GDM1 (cell line): ENCODE measurements at regions not wholly inside any gene's neighbourhood (a gene's known extent, or its start where the extent isn't known, plus 50 kb on each side); places are given as distances from the start of the nearest gene placed in this dataset.
"Not testable (repeated sequence)": the region's sequence is repeated elsewhere in the genome, so short reads cannot be mapped to it uniquely, and the experiment has no call there.

Experiments used
- DNase-seq: peaks from one replicate; lab custom pipeline; 2025; lab: John Stamatoyannopoulos, UW

DNA sequence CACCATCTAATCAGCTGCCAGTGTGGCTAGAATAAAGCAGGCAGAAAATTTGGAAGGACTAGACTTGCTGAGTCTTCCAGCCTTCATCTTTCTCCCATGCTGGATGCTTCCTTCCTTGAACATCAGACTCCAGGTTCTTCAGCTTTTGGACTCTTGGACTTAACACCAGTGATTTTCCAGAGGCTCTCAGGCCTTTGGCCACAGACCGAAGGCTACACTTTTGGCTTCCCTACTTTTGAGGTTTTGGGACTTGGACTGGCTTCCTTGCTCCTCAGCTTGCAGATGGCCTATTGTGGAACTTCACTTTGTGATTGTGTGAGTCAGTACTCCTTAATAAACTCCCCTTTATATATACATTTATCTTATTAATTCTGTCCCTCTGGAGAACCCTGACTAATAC lies 129.8 kb upstream of the MB21D2 start:
- not testable (repeated sequence) for DNase-seq

DNA sequence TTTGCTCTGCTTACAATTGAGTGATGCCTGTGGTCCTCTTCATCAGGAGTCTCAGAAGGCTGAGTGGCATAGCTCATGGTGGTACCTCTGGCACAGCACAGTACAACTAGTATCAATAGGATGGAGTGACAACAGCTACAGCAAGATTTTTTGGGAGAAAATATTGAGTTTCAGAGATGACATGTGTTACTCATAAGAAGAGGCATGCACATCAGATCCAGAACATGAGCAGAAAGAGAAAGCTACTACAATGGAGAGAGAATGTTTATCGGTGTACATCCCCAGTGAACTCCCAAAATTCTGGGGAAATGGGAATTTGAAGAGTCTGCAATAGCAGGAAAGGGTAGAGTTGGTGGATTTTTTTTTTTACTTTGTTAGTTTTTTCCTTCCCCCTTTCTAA lies 130.5 kb upstream of the MB21D2 start:
- DNase-seq = no peak

DNA sequence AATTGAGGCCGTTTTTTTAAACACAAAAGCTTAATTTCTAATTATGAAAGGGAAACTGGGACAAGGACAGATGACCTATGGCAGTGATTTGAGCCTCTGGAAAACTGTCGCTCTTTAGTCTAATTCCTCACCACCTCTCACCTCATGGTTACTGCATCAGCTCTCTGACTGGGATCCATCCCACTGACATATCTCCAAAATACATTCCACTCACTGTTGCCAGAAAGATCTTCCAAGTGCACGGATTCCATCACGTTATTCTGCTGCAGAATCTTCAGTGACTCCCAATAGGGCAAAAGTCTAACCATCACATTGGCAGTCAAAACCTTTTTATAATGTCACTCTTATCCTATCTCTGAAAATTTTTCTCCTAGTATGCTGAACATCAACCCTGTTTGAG lies 132.3 kb upstream of the MB21D2 start:
- no peak for DNase-seq

DNA sequence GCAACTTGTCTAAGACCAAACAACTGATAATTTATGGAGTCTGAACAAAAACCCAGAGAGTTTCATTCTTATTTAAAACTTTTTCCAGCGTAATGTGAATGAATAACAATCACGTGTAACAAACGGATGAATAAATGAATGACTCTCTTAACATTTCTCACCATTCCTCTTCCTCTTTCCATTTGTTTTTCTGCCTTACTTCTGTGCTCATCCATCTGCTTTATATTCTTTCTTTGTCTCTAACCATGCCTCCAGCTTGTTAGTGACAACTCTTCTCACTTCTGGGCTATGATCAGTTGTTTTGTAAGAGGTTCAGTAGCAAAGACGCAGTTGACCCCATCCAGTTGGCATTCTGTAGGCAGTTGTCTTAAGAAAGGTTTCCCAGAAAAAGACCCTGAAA lies 133.7 kb upstream of the MB21D2 start:
- DNase-seq = no peak

DNA sequence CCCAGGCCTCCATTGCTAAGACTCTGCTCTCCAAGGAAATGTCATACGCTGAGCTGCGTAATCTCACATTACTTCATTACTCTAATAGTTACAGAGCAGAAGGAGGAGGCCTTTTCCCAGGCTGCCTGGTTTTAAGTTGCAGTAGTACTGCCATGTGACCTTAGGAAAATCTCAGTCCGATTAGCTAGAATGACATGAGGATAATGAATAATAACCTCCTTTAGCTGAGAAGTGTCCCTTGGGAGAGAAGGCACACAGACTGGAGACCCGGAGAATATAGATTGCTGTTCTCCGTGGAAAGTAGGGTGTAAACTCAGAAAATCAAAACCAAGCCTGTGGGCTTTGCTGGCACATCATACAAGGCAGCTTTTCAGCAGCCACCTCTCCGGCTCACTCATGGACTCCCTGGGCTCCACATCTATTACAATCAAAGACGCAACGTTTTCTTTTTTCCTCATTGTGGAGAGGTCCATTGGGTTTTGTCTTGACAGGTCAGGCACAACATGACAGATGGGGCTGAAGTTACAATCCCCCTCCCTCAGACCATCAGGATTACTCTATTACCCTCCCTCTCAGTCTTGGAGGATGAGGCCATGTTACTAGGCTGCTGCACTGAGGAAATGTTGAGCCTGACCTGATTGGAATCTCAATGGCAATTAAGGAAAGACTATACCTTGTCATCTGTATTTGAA lies 134.8 kb upstream of the MB21D2 start:
- no peak for DNase-seq

DNA sequence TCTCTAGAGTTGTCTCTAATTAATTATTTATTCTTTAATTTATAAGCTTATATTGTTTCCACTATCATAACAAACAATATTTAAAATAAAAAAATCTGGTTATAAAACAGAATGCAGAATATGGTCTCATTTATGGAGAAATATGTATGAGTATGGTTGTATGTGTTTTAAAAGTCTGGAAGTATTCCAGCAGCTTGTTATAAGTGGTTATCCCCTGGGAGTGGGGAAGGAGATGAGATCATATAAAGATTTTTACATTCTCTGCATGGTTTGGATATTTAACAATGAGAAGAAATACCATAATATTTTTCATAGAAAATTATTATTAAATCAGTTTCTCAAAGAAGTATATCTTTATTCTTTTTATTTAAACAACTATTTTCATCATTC lies 135.4 kb upstream of the MB21D2 start:
- DNase-seq = no peak

DNA sequence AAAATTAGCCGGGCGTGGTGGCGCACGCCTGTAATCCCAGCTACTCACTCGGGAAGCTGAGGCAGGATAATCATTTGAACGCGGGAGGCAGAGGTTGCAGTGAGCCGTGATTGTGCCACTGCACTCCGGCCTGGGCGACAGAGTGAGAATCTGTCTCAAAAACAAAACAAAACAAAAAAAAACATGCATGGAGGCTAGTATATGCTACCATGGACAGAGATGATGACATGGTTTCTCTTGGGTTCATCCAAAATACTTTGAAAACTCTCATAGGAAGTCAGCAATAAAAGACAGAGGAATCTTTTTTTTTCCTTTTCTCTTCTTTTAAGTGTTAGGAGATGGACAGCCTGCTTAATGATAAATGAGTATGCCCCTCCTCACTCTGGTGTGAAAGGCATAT lies 137.7 kb upstream of the MB21D2 start:
- no peak for DNase-seq

DNA sequence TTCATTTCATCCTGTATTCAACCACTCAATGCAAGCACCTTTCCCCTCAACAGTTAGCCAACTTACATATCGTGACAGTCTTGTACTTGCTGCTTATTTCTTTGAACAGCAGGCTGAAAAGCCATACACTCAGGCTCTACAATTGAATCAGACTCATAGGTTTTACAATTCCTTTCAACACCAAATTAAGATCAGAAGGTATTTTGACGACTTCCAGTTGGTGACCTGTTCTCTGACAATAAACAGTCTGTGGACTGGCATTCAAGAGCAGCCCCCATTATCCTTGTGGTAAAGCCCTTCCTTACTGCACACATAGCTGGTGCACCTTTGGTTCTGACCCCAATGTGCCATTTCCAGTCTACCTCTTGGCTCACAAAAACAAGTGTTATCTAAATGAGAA lies 140.0 kb upstream of the MB21D2 start:
- DNase-seq = no peak

DNA sequence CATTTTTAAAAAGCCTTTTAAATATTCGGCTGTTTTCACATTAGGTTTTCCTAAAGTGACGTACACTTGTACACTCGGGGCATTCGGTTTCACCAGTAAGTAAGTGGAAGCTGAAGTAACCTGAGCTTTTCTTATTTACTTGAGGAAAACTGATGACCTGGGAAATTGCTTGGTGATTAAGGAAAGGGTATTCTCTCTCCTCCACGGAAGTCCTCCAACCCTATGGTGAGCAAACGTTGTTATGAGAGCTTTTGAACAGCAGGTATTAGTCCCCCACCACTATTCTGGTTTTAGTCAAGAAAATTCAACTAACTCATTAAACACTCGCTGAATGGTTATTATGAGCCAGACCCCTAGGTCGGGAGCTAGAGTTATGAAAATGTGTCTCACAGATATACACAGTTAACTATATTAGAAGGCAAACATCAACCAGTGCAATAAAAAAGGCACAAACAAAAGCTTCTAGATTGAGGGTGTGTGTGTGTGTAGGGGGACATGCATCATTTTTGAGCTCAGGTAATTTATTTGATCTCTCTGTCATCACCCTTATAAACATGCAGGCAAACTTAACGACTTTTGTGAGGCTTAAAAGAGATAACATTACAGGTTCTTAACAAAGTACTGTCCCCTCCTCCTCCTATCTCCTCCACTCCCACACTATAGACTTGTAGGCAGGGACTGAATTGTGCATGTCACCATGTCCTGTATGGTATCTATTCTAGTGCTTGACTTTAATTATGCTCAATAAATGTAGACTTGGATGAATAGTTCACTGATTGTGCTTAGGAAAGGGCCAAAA lies 143.3 kb upstream of the MB21D2 start:
- no peak for DNase-seq

DNA sequence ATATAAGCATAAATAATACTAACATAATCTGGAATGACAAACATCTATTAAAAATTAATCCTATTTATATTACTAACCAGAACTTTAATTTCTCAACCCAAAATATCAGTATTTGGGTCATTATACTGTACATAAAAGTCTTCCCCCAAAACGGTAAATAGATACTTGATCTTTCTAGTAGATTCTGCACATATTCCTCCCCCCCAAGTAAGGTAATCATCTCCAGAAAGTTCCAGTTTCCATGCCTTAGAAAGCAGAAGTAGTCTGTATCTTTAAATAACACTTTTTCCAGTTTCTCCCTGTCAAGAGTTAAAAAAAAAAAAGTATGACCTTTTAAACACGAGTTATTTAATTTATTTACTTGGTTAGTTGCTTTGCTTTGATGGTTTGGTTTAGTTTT lies 150.7 kb upstream of the MB21D2 start:
- no peak for DNase-seq

DNA sequence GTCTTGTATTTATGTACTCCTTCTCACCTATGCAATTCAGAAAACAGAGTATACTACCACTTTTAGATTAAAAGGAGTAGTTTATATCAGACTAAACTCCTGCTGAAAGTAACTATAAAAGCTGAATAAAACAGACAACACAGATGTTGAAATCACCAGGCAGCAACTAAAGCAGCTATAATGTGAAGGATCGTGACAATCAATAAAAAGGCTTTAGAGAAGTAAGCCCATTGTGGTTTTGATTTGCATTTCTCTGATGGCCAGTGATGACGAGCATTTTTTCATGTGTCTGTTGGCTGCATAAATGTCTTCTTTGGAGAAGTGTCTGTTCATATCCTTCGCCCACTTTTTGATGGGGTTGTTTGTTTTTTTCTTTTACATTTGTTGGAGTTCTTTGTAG lies 152.1 kb upstream of the MB21D2 start:
- DNase-seq = not testable (repeated sequence)

DNA sequence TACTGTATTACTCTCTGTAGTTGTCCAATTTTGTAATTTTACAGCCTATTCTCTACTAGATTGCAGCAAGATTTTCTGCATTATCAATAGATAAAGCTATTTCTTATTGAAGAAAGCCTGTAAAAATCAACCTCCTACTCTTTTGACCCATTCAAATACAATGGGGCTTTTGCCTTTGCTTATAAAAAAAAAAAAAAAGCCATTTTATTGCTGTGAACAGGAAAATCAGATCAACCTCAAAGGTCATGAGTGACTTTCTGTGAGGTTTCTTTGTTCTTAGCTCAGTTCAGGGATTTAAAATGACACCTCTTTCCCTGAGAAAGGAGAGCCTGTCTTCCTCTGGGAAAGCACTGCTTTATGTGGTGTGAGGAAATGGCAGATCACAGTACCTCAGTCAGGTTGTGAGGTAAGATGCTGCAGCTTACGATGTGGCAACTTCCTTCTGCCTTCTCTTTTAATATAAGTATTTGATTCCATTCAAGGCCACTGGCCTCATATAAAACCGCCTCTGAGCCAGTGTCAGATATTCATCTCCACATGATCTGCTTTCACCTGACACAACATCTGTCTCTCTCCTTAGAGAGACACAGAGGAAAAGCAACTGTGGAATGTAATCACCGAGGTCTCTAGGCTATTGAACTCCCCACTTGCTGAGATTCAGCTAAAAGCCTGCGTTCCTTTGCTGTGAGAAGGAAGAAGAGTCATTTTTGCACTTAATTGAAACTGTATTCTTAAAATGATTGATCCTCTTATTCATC lies 161.5 kb upstream of the MB21D2 start:
- no peak for DNase-seq

DNA sequence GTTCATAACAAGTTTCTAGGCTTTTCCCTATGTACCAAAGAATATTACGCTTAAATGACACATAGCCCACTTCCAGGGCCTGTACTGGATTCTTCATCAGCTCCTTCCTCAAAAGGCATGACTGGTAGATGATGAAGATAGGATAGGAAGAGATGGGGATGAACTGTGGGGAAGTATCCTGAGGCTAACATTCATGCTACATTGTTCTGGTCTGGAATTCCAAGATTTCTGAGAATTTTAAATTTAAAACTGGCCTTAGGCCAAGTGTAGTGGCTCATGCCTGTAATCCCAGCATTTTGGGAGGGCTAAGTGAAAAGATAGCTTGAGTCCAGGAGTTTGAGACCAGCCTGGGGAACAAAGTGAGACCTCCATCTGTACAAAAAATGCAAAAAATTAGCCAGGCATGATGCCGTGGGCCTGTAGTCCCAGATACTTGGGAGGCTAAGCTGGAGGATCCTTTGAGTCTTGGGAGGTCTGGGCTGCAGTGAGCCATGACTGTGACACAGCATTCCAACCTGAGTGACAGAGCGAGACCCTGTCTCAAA lies 160.1 kb upstream of the PLAAT1 start:
- no peak for DNase-seq

DNA sequence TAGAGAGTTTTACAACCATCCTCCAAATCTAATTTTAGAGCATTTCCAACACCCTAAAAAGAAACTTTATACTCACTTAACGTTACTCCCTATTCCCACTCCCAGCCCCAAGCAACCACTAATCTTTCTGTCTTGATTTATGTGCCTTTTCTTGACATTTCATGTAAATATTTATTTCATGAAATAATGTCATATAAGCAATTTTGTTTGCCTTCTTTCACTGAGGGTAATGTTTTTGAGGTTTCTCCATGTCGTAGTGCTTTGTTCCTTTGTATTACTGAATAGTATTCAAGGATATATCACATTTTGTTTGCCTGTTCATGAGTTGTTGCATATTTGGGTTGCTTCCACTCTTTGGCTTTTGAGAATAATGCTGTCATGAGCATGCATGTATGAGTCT lies 155.4 kb upstream of the PLAAT1 start:
- DNase-seq = no peak

DNA sequence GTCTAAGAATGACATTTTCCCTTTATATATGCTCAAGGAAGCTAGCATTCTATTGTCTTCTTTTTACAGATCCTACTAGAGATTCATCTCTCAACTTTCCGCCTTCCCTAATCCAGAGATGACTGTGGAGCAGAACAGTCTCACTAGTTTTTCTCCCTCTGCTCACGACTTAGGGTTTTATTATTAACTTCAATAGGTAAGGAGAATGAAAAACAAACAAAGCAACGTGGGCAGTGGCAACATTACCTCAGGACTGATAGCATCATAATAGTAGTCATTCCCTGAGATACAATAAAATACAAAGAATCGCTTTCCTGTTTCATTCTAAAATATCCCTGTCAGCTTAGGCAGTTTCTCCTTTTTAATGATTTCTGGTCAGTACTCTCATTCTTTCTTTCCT lies 154.3 kb upstream of the PLAAT1 start:
- no peak for DNase-seq

DNA sequence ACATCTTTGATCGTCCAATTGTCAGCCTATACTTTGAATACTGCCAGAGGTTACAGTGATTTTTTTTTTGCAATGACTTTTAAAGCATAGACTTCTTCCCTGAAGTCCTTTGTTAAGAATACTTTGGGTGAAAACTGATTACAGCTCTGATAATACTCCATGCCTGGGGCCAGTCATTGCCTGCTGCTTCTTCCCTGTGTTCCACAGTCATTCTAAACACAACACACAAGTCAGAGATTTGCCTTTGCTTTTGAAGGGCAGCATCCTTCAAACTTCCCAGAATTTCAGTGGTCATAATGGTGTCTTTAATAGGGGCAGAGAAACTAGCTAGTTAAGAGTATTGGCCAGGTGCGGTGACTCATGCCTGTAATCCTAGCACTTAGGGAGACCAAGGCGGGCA lies 153.7 kb upstream of the PLAAT1 start:
- no peak for DNase-seq

DNA sequence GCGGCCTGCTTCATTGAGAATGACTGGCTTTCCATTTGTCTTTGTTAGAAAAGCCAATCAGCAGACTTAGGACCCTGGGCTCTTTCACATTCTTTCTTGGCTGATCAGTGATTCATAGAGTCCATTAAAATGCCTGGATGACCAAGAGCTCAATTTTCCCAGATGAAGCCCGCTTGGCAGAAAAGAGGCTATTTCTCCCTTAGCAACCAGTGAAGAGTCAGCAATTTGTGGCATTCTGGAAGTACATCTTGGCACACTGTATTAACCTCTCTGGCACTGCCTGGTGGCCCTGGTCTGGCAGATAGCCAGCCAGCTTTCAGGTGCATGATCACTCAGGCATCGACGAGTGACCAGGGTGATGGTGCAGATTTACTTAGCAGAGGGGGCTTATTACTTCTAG lies 145.7 kb upstream of the PLAAT1 start:
- DNase-seq = no peak

DNA sequence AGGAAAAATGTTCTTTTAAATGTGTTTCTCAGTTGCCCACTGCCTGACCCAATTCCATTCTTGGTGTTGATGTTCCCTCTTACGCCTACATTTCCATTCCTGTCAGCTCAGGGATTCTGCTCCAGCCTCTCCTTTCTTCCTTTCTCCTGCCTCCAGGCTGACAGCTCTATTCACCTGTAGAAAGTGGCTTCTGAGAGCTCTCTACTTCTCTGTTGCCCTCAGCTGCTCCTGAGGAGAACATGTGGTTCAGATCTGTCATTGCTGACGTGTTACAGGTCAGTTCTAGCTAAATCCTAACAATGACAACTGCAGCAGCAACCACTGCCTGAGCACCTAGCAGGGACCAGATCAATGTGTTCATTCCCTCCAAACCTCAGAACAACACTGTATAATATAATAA lies 144.9 kb upstream of the PLAAT1 start:
- no peak for DNase-seq

DNA sequence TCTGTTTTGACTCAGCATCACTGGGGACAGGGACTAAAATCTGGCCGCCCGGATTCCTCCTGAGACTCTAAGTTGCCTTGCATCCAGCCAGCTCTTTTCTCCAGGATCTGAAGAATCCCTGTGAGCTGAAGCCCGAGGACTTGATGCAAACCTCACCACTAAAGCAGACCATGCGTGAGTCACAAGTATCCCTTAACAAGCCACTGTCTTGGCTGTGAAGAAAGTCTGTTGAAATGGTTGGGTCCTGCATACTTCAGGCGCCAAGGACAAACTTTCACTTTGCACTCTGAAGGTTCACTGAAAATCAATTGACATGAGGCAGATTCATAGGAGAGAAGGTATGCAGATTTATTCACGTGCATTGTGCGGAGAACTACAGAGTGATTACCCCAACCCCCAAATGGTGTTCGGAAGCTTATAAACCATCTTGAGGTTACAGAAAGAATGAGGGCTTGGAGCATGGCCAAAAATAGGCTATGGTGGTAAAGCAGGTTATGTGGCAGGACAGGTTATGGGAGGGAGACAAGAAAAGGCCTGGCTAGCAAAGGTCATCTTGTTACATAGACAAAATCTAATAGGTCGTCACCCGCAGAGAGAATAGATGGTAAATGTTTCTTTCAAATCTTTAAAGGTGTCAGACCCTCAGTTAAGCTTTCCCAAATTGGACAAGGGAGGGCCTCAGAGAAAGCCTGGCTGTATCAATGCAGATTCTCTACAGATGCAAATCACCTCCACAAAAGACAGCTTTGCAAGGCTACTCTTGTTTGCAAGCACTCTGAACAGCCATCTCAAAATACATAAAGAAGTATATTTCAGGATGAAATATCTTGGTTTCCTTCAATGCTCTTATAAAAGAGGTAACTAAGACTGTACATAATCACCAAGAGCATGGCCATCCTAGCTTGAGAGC lies 126.3 kb upstream of the PLAAT1 start:
- DNase-seq = no peak

DNA sequence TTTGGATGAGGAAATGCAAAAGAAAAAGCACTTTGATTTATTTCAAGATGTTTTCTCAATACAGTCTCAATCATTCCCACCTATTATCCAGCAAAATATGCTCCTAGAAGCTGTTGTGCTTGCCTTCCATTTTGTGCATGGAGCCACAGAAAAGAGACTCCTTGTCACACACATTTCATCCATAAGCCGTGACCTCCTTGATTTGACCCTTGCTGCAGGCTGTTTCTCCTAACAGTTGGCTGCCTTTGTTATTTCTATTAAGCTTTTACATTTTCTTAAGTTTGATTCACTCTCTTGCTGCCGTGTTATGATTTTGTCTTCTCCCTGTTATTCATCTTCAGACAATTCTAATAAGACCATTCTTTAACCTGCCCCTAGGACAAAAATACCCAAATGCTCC lies 124.2 kb upstream of the PLAAT1 start:
- no peak for DNase-seq

DNA sequence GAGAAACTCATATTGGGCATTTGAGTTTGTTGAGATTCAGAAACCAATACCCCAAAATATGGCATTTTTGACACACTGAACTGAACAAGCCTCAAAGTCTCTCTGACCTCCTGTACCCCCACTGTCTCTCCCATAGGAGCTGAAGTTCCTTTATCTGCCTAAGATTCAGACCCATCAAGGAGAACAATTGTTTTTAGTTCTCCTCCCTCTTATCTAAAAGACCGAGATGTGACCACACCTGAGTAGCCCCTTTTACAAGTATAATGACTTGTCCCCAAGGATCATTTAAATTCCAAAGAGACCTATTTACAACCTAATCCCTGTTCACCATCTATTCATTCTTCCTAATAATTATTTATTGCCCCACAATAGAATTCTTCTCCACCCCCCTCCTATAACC lies 122.1 kb upstream of the PLAAT1 start:
- DNase-seq = no peak

DNA sequence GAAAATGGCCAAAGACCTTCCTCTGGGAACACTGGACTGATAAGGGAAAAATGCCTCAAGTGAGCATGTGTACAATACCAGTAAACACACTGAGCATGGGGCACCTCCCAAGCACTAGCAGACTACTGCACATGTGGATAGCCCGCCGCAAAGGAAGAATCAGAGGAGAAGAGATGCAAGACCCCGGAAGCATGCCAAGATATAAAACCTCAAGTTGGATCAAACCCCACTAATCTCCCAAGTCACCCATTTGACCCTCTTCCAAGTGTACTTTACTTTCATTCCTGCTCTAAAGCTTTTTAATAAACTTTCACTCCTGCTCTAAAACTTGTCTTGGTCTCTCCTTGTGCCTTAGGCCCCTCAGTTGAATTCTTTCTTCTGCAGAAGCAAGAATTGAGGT lies 121.1 kb upstream of the PLAAT1 start:
- DNase-seq = no peak
